ENCODE measurements at regions not wholly inside any gene's neighbourhood (a gene's known extent, or its start where the extent isn't known, plus 50 kb on each side); places are given as distances from the start of the nearest gene placed in this dataset.

DNA sequence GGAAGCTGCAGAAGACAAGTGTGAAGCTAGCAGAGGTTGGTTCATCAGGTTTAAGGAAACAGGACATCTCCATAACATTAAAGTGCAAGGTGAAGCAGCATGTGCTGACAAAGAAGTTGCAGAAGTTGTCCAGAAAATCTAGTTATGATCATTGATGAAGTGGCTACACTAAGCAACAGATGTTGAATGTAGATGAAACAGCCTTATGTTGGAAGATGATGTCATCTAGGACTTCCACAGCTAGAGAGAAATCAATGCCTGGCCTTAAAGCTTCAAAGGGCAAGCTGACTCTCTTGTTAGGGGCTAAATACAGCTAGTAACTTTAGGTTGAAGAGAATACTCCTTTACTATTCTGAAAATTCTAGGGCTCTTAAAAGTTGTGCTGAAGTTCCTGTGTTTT, 340.2 kb upstream of the SOX9 start:
- TF ChIP-seq CTCF (IDR thresholded peaks at IDR 0.05) = no peak
- TF ChIP-seq POLR2A (IDR thresholded peaks at IDR 0.05; ENCODE audit: low read depth) = no peak
- no peak for TF ChIP-seq EP300 (IDR thresholded peaks at IDR 0.05)
